HG03280 (cell line): ENCODE measurements at regions not wholly inside any gene's neighbourhood (a gene's known extent, or its start where the extent isn't known, plus 50 kb on each side); places are given as distances from the start of the nearest gene placed in this dataset.
"Not testable (repeated sequence)": the region's sequence is repeated elsewhere in the genome, so short reads cannot be mapped to it uniquely, and the experiment has no call there.

Experiments used
- ATAC-seq: cut with Tn5 transposase; IDR thresholded peaks from one replicate; pipeline ENCODE4 v1.9.1; 2021; ENCODE audit warnings: mild to moderate bottlenecking, moderate library complexity; ENCODE audit not compliant: unreplicated experiment

DNA sequence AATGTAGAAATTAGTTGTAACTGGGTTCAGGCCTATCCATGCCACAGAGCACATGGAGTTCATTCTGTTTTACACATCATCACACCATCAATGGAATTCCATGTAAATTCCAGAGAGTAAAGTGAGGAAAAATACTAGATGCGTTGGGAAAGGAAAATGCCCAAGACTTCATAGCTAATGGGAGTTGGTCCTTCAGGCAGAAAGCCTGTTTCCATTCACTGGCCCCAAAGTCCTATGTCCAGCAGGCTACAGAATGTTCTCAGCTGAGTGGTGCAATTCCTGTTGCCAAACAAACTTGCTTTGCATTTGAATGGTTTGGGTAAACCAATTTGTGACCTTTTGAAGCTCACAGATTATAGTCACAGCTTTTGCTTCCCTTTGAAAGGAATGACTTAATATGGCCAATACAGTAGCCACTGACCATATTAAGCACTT is 164.6 kb upstream of the PFN2 start:
- no peak for ATAC-seq

DNA sequence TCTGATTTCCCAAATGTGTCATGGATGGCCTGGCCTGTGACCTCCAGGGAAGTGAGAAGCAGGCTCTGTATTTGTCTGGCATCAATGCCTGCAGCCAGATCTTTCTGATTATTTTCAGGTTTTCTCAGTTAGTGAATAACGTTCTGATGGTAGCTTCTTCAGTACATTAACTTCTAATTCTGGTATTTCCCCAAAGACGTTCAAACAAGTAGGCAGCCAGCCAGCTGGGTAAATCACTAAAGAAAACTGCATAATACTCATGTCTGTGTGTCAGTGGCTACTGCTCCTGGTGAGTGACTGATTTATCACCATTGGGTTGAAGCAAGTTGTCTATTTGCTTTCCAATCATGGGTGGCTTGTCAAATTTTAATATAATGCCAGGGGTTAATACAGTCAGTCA is 162.6 kb upstream of the PFN2 start:
- ATAC-seq, result no peak

- ATAC-seq, result peak; percentile 83
Observed at GRCh38 chr3:150132101-150132749, 161.5 kb upstream of the PFN2 start.

GRCh38 chr3:150131663-150132062 is 161.0 kb upstream of the PFN2 start:
- ATAC-seq, result no peak

GRCh38 chr3:150130404-150131100 is 159.9 kb upstream of the PFN2 start:
- ATAC-seq, result no peak

DNA sequence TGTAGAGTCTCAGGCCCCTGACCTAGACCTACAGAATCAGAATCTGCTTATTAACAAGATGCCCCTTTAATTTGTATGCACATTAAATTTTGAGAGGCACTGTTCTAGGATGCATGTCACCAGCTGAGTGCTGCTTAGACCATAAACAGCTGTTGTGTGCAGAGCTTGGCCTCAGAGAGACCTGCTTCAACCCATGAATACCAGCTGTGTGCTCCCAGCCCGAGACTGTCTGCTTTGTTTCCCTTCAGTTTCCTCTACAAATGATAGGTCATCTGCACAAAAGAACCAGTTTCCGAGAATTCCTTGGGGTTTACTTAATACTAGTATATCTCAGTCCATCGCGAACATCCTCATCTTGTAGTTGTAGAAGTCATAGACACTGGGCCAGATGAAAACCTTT is 158.5 kb upstream of the PFN2 start:
- ATAC-seq, result no peak

GRCh38 chr3:150128126-150128525 is 157.4 kb upstream of the PFN2 start:
- no peak for ATAC-seq

- no peak for ATAC-seq
Observed at GRCh38 chr3:150127011-150127490, 156.4 kb upstream of the PFN2 start.

GRCh38 chr3:150124142-150124541 is 153.4 kb upstream of the PFN2 start:
- no peak for ATAC-seq

DNA sequence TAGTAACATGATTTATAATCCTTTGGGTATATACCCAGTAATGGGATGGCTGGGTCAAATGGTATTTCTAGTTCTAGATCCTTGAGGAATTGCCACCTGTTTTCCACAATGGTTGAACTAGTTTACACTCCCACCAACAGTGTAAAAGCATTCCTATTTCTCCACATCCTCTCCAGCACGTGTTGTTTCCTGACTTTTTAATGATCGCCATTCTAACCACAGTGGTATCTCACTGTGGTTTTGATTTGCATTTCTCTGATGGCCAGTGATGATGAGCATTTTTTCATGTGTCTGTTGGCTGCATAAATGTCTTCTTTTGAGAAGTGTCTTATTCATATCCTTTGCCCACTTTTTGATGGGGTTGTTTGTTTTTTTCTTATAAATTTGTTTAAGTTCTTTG is 152.6 kb upstream of the PFN2 start:
- ATAC-seq, result not testable (repeated sequence)

- no peak for ATAC-seq
Observed at GRCh38 chr3:150118219-150118618, 147.5 kb upstream of the PFN2 start.

- no peak for ATAC-seq
Observed at GRCh38 chr3:150117076-150117475, 146.4 kb upstream of the PFN2 start.

DNA sequence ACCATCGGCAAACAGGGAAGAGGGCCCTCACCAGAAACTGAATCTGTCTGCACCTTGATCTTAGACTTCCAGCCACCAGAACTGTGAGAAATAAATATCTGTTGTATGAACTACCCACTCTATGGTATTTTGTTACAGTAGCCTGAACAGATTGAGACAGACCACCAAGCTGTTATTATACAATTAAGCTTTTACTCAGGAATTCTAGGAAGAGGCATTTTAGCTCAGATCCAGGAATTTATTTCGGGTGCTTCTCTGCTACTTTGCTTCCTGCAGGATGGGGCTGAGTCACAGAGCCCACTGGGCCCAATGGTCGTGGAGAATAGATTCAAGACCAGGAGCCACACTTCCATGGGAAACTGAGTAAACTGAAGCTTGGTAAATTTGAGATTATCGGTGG is 145.5 kb upstream of the PFN2 start:
- ATAC-seq, result no peak

DNA sequence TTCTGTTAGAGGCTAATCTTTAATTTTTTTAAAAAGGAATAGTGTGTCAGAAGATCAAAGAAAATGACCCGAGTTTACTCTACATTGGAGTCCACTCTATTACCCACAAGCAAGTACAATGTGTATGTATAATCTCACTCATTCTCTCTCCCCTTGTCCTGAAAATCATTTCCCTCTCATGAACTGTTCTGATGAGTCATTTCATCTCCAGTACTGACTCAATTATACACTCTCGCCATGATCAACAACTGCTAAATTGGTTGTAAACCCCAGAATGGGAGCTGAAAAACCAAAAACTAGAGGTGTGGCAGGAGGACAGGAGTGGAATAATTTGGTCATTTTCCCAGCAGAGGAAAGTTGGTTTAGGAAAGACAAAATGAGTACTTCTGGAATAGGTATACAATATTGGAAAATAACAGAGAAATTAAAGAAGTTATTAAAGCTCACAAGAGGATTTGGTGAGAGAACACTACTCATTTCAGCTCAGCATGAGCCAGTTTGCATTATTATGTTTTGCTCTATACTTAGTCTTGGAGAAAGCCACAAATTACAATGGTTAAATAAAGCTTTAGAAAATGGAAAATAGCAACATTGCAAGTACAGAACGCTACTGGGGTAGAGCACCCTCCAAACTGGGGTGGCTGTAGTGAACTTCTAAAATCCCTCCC is 144.3 kb upstream of the PFN2 start:
- peak; percentile 85 for ATAC-seq

DNA sequence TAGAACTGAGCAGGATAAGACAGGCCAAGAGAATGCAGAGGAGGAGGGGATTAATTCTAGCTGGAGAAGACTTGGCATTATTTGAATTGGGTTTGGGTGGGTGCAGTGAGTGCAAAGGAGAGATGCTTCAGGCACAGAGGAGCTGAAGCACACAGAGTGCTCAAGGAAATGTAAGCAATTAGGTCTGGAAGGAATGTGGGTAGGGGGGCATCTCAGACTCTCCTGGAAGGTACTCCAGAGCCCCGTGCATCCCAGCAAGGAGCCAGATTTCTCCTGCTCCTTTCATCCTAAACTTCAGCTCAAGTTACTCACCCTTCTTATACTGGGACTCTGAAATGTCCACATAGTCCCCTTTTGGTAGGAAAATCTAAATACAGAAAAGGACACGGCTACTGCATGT is 143.6 kb upstream of the PFN2 start:
- ATAC-seq, result no peak

GRCh38 chr3:150110097-150110496 is 139.4 kb upstream of the PFN2 start:
- no peak for ATAC-seq

- ATAC-seq, result no peak
Observed at GRCh38 chr3:150107429-150108175, 136.9 kb upstream of the PFN2 start.

DNA sequence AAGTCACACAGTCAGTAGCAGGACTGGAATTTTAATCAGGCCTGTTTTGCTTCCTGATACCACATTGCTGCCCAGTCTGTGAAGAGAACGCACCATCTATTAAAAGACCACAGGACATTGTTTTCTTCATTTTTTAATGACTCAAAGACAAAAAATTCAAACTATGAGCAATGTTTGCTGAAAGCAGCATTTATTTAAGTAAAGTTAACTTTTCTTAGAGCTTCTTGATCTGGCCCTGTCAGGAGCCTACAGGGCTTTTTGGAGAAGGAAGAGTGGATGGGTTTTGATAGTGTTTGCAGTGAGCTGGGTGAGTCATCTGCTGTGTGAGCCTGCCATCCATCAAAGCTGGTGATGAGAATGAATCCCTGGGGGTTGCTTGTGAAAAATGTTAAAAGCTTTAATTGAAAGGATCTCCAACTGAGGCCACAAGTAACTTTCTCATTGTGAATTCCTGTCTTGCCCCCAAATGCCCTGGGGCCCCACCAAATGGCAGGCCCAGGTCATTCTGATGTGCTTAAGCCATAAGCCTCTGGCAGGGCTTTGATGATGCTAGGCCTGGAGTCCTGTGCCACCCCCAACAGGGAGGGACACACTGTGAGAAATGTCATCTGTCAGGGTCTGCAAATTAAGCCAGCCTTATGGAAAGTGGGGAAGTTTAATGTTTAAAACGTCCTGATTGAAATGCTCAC is 136.2 kb upstream of the PFN2 start:
- no peak for ATAC-seq

DNA sequence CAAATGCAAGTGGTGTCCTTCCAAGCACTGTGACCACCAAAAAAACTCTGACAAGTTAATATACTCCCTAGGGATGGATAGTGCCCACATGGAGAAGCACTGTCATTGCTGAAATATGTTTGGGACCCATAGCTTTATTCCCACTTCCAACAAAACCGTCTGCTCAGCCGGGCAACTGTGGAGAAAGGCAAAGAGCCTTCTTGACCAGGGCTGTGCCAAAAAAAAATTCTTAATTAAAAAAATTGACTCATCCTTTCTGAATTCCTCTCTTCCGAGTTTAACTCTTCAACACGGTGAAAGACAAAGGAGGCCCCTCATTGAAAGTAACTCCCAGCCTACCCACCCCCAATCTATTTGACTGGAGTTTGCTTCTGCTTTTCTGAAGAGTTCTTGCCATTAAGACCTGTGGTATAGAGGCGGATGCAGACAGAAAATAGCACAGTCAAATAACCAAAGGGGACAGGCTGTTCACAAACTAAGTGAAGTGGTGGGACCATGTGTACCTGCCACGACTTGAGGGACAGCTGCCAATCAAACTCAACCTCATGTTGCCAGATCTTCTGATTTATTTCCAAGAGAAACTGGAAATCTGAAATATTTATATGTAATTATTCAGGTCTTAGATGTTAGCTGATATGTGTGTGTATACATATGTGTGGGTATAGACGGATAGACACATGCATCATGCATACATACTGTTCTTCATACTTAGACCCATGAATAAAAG is 135.4 kb upstream of the PFN2 start:
- no peak for ATAC-seq

- ATAC-seq, result no peak
Observed at GRCh38 chr3:150105025-150105424, 134.3 kb upstream of the PFN2 start.
